HG02610 (cell line): ENCODE measurements at regions not wholly inside any gene's neighbourhood (a gene's known extent, or its start where the extent isn't known, plus 50 kb on each side); places are given as distances from the start of the nearest gene placed in this dataset.
A peak's percentile ranks its signal among the peaks of the same experiment; 100 is the strongest.

Experiments used
- ATAC-seq: cut with Tn5 transposase; IDR thresholded peaks from one replicate; pipeline ENCODE4 v1.9.1; 2021; ENCODE audit warnings: mild to moderate bottlenecking, moderate library complexity; ENCODE audit not compliant: unreplicated experiment

- no peak for ATAC-seq
Measured at GRCh38 chr3:40593351-40593750, 68.6 kb downstream of the ZNF621 start.

DNA sequence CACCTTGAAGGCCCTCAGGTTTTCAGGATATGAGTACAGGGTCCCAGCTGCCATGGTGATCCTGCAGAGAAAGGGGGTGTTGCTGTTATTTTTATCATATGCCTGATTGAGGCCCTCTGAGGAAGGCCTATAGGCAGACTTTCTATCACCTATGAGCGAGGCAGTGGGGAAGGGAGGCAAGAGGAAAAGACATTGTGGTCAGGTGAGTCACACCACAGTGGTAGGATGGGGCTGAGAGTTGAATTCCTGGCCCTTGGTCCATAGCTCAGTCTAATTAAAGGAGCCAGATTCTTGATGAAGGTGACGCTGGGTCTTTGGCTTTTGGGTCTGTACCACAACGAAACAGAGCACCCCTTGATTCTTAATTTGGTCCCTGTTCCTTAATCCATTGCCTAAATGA is 72.7 kb downstream of the ZNF621 start:
- no peak for ATAC-seq

GRCh38 chr3:40598338-40598737 is 73.6 kb downstream of the ZNF621 start:
- no peak for ATAC-seq

GRCh38 chr3:40598962-40599361 is 74.2 kb downstream of the ZNF621 start:
- ATAC-seq = no peak

DNA sequence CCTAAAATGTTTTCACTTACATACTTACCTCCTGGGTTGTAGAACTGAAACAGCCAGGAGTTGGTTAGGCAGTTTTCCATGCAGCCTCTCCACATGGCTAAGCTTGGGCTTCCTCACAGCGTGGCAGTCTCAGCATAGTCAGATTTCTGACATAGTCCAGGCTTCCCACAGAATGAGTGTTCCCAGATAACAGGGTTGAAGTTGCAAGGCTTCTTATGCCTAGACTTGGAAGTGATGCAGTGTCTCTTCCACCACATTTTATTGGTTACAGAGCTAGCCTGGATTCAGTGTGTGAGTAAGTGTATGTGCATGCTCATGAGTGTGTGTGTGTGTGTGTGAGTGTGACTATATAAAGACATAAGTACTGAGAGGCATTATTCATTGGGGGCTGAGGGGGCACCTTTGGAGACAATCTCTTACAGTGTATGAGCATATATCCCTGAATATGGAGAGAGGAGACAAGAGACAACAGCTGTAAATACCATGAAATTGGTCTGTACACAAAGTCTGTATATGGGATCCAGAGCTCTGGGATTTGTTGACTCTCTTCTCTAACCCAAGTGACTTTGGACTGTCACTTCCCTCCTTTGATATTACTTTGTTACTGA is 78.1 kb downstream of the ZNF621 start:
- no peak for ATAC-seq

DNA sequence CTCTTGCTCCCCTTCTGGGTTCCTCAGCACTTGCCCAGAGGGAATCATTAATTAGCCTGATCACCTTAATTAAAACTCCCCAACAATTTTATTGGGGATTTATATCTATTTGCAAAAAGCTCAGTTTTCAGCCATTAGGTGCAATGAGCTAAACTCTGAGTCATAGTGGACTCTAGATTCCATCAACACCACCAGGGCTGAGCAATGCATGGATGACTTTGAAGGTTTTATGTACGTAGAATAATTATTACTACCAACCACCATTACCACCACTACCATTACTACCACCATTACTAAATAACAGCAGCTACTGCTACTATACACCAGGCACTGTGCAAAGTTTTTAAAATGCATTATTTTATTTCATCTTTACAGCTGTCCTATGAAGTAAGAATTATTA is 81.2 kb downstream of the ZNF621 start:
- ATAC-seq = no peak

DNA sequence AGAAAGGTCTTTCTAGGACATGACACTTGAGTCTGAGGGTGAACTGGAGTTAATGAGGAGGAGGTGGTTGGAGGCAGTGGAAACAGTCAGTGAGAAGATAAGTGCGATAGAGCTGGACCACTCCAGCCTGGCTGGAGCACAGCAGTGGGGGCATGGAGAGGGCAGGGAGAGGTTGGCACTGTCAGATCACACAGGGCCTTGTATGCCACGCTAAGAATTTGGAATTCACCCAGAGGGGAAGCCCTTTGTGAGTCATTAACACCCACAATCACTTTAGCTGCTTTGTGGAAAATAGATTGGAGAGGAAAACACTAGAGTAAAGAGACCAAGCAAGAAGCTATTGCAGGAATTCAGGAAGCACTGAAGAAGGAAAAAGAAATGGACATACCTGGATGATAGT is 83.3 kb downstream of the ZNF621 start:
- ATAC-seq = no peak

GRCh38 chr3:40613306-40613705 is 88.5 kb downstream of the ZNF621 start:
- no peak for ATAC-seq

GRCh38 chr3:40615110-40615915 is 90.6 kb downstream of the ZNF621 start:
- no peak for ATAC-seq

DNA sequence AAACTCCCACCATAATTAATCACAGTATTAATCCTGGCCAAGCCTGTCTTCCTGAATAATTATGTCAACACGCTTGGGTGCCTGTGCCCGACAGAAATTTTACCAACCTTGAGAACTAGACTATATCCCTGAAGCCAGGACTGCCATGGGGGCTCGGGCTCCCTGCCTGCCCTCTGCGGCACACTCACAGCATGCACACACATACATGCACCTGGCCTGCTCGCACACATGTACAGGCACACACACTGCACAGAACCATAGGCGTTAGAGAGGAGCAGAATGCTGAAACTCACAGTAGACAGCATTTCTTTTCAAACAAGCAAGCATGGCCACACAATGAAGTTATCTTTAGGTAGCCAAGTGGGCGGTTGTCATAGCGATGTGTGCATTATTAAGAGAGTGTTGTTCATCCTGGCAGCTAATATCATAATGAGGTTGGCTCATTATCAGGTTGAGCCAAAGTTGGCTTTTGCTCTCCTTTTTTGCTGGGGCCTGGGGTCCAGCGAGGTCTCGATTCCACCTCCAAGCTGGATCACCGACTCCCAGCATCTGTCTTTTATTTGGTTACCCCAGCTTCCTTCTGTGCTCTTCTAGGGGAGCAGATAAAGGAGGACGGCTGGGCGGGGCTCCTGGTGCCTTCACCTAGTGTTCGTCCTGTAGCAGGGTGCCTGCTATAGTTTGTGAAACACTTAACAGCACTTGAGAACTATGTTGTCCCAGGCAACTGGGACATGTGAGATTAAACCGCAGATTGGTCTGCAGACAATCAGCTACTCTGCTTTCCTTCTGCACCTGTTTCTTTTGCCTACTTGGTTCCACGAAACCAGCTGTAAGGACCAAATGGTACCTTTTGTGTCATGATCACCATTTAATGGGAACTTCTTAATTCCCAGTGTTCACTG is 91.4 kb downstream of the ZNF621 start:
- ATAC-seq = no peak

- ATAC-seq = no peak
Measured at GRCh38 chr3:40617084-40617483, 92.3 kb downstream of the ZNF621 start.

GRCh38 chr3:40618158-40618557 is 93.4 kb downstream of the ZNF621 start:
- ATAC-seq = no peak

DNA sequence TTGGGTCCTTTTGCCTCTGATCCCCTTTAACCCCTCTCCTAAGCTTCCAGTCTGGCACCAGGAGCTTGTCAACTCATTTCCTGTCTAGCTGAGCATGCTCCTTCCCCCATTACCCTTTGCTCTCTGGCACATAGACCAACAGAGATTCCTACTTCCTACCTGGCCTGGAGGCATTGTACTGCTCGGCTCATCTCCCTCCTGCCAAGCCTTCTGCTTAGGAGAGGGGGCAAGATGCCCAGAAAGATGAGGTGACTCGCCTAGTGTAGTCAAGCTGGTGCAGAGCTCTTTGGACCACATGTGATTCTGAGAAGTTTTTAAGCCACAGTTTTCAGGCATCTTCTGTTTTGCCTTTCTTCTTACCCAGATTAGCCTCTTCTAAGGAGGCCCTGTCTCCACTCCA is 95.4 kb downstream of the ZNF621 start:
- no peak for ATAC-seq

GRCh38 chr3:40621252-40621651 is 96.5 kb downstream of the ZNF621 start:
- ATAC-seq = no peak

- peak; percentile 50 for ATAC-seq
Measured at GRCh38 chr3:40623567-40623966, 98.8 kb downstream of the ZNF621 start.

DNA sequence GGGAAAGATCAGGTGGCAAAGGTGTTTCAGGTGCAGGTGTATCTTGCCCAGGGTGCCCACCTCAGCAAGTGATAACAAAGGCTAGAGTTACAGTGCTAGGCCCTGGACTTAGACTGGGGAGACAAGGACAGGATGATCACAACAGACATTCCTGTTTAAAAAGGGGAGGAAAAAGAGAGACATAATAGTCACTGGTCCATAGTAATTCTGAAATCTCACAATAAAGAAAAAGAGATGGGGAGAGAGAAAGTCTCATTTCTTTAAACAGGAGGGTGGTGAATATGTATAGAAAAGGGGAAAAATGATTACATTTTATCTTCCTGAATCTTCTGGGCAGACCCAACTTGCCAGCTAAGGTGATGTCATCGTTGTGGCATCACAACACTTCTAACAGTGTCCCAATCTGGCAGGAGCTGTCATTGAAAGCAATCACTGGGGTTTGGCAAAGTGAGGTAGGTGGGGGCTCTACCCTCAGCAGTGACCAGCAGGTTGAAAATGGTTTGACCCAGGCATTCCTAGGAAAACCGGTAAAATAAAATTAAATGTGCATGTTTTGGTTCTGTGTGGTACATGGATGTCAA is 99.5 kb downstream of the ZNF621 start:
- no peak for ATAC-seq

DNA sequence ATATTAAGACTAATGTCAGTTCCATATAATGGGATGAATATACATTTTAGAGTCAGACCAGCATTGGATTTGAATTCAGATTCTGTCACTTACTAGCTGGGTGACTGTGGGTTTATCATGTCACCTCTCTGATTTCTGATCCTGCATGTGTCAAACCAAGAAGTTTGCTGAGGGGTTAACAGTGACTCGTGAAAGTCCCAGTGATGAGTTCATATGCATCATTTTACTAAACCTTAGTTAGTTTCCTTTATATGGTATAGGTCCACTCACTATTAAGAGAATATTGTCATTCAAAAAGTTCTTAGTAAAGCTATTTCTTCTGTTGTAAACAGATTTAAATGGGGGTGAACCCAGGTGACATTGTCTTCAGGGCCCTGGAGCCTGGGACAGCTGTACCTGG is 102.3 kb downstream of the ZNF621 start:
- no peak for ATAC-seq

GRCh38 chr3:40628984-40629383 is 104.2 kb downstream of the ZNF621 start:
- ATAC-seq = no peak

DNA sequence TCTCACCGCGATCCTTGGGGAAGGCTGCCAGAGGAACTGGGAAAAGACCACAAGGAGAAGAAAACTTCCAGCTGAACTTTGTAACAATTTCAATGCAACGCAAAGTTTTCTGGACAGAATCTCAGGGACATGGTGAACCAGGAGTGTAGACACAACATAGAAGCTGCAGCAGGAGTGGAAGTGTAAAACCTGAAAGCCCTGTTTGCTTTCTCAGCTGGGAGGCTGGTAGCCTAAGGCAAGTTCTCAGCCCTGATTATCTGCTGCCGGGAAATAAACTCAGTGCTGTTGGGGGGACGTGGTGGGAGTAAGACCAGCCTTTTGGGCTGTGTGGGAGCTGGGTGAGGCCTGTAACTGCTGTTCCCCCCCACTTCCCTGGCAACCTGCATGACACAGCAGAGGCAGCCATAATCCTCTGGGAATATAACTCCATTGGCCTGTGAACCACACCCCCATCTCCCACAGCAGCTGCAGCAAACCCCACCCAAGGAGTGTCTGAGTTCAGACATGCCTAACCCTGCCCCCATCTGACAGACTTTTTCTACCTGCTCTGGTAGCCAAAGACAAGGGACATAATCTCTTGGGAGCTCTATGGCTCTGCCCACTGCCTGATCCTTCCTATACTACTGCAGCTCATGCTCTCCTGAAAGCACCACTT is 106.7 kb downstream of the ZNF621 start:
- no peak for ATAC-seq

GRCh38 chr3:40637906-40638305 is 113.1 kb downstream of the ZNF621 start:
- ATAC-seq = no peak

DNA sequence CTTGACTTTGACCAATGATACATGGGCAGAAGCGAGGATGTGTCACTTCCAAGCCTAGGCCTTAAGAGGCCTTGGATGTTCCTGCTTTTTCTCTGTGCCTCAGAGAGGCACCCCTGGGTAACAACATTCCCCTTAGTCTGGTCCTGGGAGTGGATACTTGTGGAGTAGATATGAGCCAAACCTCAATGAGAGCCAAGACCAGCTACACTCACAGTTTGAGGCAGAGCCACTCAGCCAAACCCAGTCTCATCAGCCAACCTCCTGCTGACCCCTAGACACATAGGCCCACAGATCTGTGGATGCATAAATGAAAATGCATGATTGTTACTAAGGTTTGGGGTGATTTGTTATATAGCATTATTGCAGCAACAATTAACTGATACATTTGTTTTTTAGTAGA is 114.2 kb downstream of the ZNF621 start:
- no peak for ATAC-seq
